GM23338 (cell line): ENCODE measurements at regions not wholly inside any gene's neighbourhood (a gene's known extent, or its start where the extent isn't known, plus 50 kb on each side); places are given as distances from the start of the nearest gene placed in this dataset.

Source experiments
- CTCF ChIP-seq, 2 experiments: fragments of 200-600 bp in 1 of 2; sonication (generic) in 1 of 2; conservative IDR thresholded peaks; 2 replicates each; pipeline versions ENCODE4 v1.5.1 to v1.6.1; 2016 to 2017; ENCODE audit warnings: antibody characterized with exemption in 2 of 2, low read depth in 2 of 2, mild to moderate bottlenecking in 2 of 2, moderate library complexity in 1 of 2
- JUNB ChIP-seq: IDR thresholded peaks from one replicate; pipeline ENCODE4 v1.6.1; 2016; ENCODE audit warnings: antibody characterized with exemption; ENCODE audit not compliant: unreplicated experiment
- POLR2AphosphoS5 ChIP-seq: IDR thresholded peaks from 2 replicates; pipeline ENCODE4 v1.6.1; 2016; ENCODE audit warnings: antibody characterized with exemption, low read depth
- REST ChIP-seq: IDR thresholded peaks from one replicate; pipeline ENCODE4 v1.6.1; 2018; ENCODE audit warnings: antibody characterized with exemption; ENCODE audit not compliant: unreplicated experiment

- no peak for TF ChIP-seq CTCF (conservative IDR thresholded peaks at IDR 0.05; ENCODE audit: low read depth in 2 of 2)
- TF ChIP-seq REST, result no peak
- no peak for TF ChIP-seq POLR2AphosphoS5
- TF ChIP-seq JUNB, result no peak
These were observed 2352.3 kb downstream of the PCDH7 start for GRCh38 chr4:33072298-33073089.
